ENCODE measurements at regions not wholly inside any gene's neighbourhood (a gene's known extent, or its start where the extent isn't known, plus 50 kb on each side); places are given as distances from the start of the nearest gene placed in this dataset.

- no peak overlapping the region for H3K4me3 ChIP-seq
- H3K27me3 ChIP-seq, result no peaks in the 10 kb centered on the region
- H3K4me1 ChIP-seq, result no peaks in the 10 kb centered on the region
- DNase-seq (no peak), ATAC-seq (no peak)
- intact Hi-C loops (cut with DNase I), result no loop called here
- 51% methylated on average over 7 of the region's 18 CpGs for WGBS (ENCODE audit: insufficient coverage, low coverage, low lambda C conversion rate, missing lambda C conversion rate)
- H3K9me3 ChIP-seq, result no peaks in the 10 kb centered on the region
- no peak overlapping the region for H3K27ac ChIP-seq
- no peak for TF ChIP-seq CTCF (IDR thresholded peaks at IDR 0.05)
- TF ChIP-seq POLR2A (IDR thresholded peaks at IDR 0.05), result no peak
- no peaks in the 10 kb centered on the region for H3K36me3 ChIP-seq
Observed at GRCh38 chr4:1553365-1553764, 130.7 kb downstream of the FAM53A start.

- H3K4me1 ChIP-seq, result no peaks in the 10 kb centered on the region
- intact Hi-C loops (cut with DNase I), result no loop called here
- H3K9me3 ChIP-seq, result no peaks in the 10 kb centered on the region
- no peaks in the 10 kb centered on the region for H3K36me3 ChIP-seq
- no peak for DNase-seq
- H3K27me3 ChIP-seq, result no peaks in the 10 kb centered on the region
- H3K27ac ChIP-seq, result no peak overlapping the region
- TF ChIP-seq POLR2A (IDR thresholded peaks at IDR 0.05) (no peak), CTCF (IDR thresholded peaks at IDR 0.05) (no peak)
- H3K4me3 ChIP-seq, result no peak overlapping the region
- ATAC-seq, result no peak
- 73% methylated on average over 2 of the region's 17 CpGs for WGBS (ENCODE audit: insufficient coverage, low coverage, low lambda C conversion rate, missing lambda C conversion rate)
Observed at GRCh38 chr4:1552451-1552850, 131.7 kb downstream of the FAM53A start.

GRCh38 chr4:1551211-1551610 lies 132.9 kb downstream of the FAM53A start:
- H3K36me3 ChIP-seq, result no peaks in the 10 kb centered on the region
- DNase-seq, result no peak
- no peaks in the 10 kb centered on the region for H3K4me1 ChIP-seq
- no peak overlapping the region for H3K27ac ChIP-seq
- ATAC-seq, result no peak
- intact Hi-C loops (cut with DNase I), result no loop called here
- no peak for TF ChIP-seq CTCF (IDR thresholded peaks at IDR 0.05)
- no peak for TF ChIP-seq POLR2A (IDR thresholded peaks at IDR 0.05)
- H3K9me3 ChIP-seq, result no peaks in the 10 kb centered on the region
- H3K4me3 ChIP-seq, result no peak overlapping the region
- H3K27me3 ChIP-seq, result no peaks in the 10 kb centered on the region
- 93% methylated on average over 3 of the region's 6 CpGs for WGBS (ENCODE audit: insufficient coverage, low coverage, low lambda C conversion rate, missing lambda C conversion rate)

GRCh38 chr4:1550122-1551070 lies 133.7 kb downstream of the FAM53A start:
- H3K27ac ChIP-seq, result no peak overlapping the region
- WGBS (ENCODE audit: insufficient coverage, low coverage, low lambda C conversion rate, missing lambda C conversion rate), result 67% methylated on average over 6 of the region's 26 CpGs

More at GRCh38 chr4:1550122-1551070, 133.7 kb downstream of the FAM53A start:
- DNase-seq (peak in 1 of 3 donors; percentile 19), ATAC-seq (no peak)
- TF ChIP-seq POLR2A (IDR thresholded peaks at IDR 0.05), result no peak
- TF ChIP-seq CTCF (IDR thresholded peaks at IDR 0.05), result no peak
- intact Hi-C loops (cut with DNase I), result no loop called here
- Histone ChIP-seq H3K4me1 (no peaks in the 10 kb centered on the region), H3K9me3 (no peaks in the 10 kb centered on the region), H3K4me3 (no peak overlapping the region), H3K36me3 (no peaks in the 10 kb centered on the region), H3K27me3 (no peaks in the 10 kb centered on the region)

Data from right lobe of liver (tissue), 6 donors.